ENCODE measurements at regions not wholly inside any gene's neighbourhood (a gene's known extent, or its start where the extent isn't known, plus 50 kb on each side); places are given as distances from the start of the nearest gene placed in this dataset.

GRCh38 chr1:222893255-222893654 lies 78.4 kb downstream of the DISP1 start:
- Histone ChIP-seq H3K14ac (replicated peaks; ENCODE audit: low read depth, low read length) (no peak overlapping the region), H3K79me1 (ENCODE audit: low read depth in 1 of 2, low read length in 2 of 2) (no peaks in the 10 kb centered on the region), H3K9ac (ENCODE audit: low read depth, low read length) (no peak overlapping the region), H3K9me1 (ENCODE audit: insufficient read depth, low read length) (no peaks in the 10 kb centered on the region), H3K18ac (ENCODE audit: low read depth, low read length) (no peak overlapping the region), H2BK15ac (ENCODE audit: low read depth, low read length) (no peak overlapping the region), H3K56ac (ENCODE audit: extremely low read depth, insufficient read depth, low read length) (no peak overlapping the region), H3K4ac (ENCODE audit: low read depth, low read length) (no peak overlapping the region), H3K4me1 (ENCODE audit: control insufficient read depth, insufficient read depth, low read length) (no peaks in the 10 kb centered on the region), H3K4me3 (ENCODE audit: insufficient read depth, low read depth, low read length) (no peak overlapping the region), H3K23ac (ENCODE audit: low read depth, low read length) (no peak overlapping the region), H2AK5ac (ENCODE audit: low read depth, low read length) (no peak overlapping the region), H4K5ac (ENCODE audit: low read depth, low read length) (no peak overlapping the region), H2AK9ac (replicated peaks; ENCODE audit: low read depth, low read length, poor library complexity) (no peak overlapping the region), H3K9me3 (ENCODE audit: control insufficient read depth, insufficient read depth, low read length) (no peaks in the 10 kb centered on the region), H2BK5ac (ENCODE audit: low read depth, low read length, poor library complexity, severe bottlenecking) (no peak overlapping the region), H2AFZ (replicated peaks; ENCODE audit: low read length, poor library complexity) (no peak overlapping the region), H3K27ac (ENCODE audit: insufficient read depth, low read length) (no peak overlapping the region), H3K4me2 (ENCODE audit: low read depth, low read length) (no peak overlapping the region), H2BK20ac (ENCODE audit: low read depth, low read length) (no peak overlapping the region), H4K8ac (ENCODE audit: low read depth in 2 of 2, low read length in 2 of 2) (no peak overlapping the region), H3K36me3 (ENCODE audit: control insufficient read depth, insufficient read depth, low read length) (no peaks in the 10 kb centered on the region), H3K27me3 (ENCODE audit: control insufficient read depth, insufficient read depth, low read length) (no peaks in the 10 kb centered on the region), H4K20me1 (ENCODE audit: insufficient read depth, low read length) (no peaks in the 10 kb centered on the region), H2BK120ac (ENCODE audit: low read depth, low read length) (no peak overlapping the region), H4K91ac (ENCODE audit: insufficient read depth, low read depth, low read length) (no peak overlapping the region)
- ATAC-seq (ENCODE audit: low read depth) (no peak), DNase-seq (no peak)
- WGBS, 2 experiments (ENCODE audit: extremely low coverage in 2 of 2, insufficient read length in 1 of 2): 100% methylated on average over 2 of the region's 13 CpGs; no CpG with 5 or more reads in 1 of the 2 experiments
- TF ChIP-seq USF2 (IDR thresholded peaks at IDR 0.05; ENCODE audit: low read depth, low read length) (no peak), NFE2L2 (IDR thresholded peaks at IDR 0.05; ENCODE audit: low read depth, low read length) (no peak), SMC3 (IDR thresholded peaks at IDR 0.05; ENCODE audit: low read depth, low read length) (no peak), MXI1 (IDR thresholded peaks at IDR 0.05; ENCODE audit: borderline replicate concordance, low read depth, low read length) (no peak), FOS (IDR thresholded peaks at IDR 0.05; ENCODE audit: low read depth, low read length) (no peak), RFX5 (IDR thresholded peaks at IDR 0.05; ENCODE audit: low read depth, low read length) (no peak), MAZ (IDR thresholded peaks at IDR 0.05; ENCODE audit: borderline replicate concordance, low read depth, low read length) (no peak), POLR2A (IDR thresholded peaks at IDR 0.05; ENCODE audit: low read depth, low read length) (no peak), RCOR1 (IDR thresholded peaks at IDR 0.05; ENCODE audit: insufficient replicate concordance, low read length) (no peak), CHD1 (IDR thresholded peaks at IDR 0.05; ENCODE audit: low read depth, low read length) (no peak), BHLHE40 (IDR thresholded peaks at IDR 0.05; ENCODE audit: low read depth, low read length) (no peak), MAFK (IDR thresholded peaks at IDR 0.05; ENCODE audit: low read depth, low read length) (no peak), RAD21 (IDR thresholded peaks at IDR 0.05; ENCODE audit: low read length) (no peak), CEBPB (IDR thresholded peaks at IDR 0.05; ENCODE audit: low read depth, low read length) (no peak)
- TF ChIP-seq, protein P1, sequence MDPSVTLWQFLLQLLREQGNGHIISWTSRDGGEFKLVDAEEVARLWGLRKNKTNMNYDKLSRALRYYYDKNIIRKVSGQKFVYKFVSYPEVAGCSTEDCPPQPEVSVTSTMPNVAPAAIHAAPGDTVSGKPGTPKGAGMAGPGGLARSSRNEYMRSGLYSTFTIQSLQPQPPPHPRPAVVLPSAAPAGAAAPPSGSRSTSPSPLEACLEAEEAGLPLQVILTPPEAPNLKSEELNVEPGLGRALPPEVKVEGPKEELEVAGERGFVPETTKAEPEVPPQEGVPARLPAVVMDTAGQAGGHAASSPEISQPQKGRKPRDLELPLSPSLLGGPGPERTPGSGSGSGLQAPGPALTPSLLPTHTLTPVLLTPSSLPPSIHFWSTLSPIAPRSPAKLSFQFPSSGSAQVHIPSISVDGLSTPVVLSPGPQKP (IDR thresholded peaks at IDR 0.05; ENCODE audit: borderline replicate concordance, low read depth, low read length): no peak
- TF ChIP-seq, protein P2, sequence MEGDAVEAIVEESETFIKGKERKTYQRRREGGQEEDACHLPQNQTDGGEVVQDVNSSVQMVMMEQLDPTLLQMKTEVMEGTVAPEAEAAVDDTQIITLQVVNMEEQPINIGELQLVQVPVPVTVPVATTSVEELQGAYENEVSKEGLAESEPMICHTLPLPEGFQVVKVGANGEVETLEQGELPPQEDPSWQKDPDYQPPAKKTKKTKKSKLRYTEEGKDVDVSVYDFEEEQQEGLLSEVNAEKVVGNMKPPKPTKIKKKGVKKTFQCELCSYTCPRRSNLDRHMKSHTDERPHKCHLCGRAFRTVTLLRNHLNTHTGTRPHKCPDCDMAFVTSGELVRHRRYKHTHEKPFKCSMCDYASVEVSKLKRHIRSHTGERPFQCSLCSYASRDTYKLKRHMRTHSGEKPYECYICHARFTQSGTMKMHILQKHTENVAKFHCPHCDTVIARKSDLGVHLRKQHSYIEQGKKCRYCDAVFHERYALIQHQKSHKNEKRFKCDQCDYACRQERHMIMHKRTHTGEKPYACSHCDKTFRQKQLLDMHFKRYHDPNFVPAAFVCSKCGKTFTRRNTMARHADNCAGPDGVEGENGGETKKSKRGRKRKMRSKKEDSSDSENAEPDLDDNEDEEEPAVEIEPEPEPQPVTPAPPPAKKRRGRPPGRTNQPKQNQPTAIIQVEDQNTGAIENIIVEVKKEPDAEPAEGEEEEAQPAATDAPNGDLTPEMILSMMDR (conservative IDR thresholded peaks at IDR 0.05; ENCODE audit: low read depth, low read length): no peak
- ChIA-PET POLR2A (ENCODE audit: unreplicated experiment) (no interaction called here), CTCF (no interaction called here)
- intact Hi-C loops (cut with micrococcal nuclease) (no loop called here), in situ Hi-C loops (cut with MboI; ENCODE audit: low sequenced_read_pairs) (no loop called here), dilution Hi-C loops (cut with HindIII; ENCODE audit: low sequenced_read_pairs, unreplicated experiment) (no loop called here)
- BruUV-seq (replicated peaks): no TSS peak
